GM23338 (cell line): ENCODE measurements at regions not wholly inside any gene's neighbourhood (a gene's known extent, or its start where the extent isn't known, plus 50 kb on each side); places are given as distances from the start of the nearest gene placed in this dataset.

ENCODE experiments used
- ATAC-seq: fragments of 200-7000 bp; cut with Tn5 transposase; 3 replicates; pipeline ENCODE4 v1.9.1; 2020
- DNase-seq: peaks from one replicate; pipeline ENCODE4 v3.0.0-alpha.2; 2015; ENCODE audit warnings: low spot score
- H2AFZ ChIP-seq: fragments of 200-600 bp; sonication (generic); 2 replicates; pipeline ENCODE4 v1.8.0; 2016; ENCODE audit warnings: antibody characterized with exemption, mild to moderate bottlenecking, moderate library complexity
- H3F3A ChIP-seq: fragments of 200-600 bp; sonication (generic); replicated peaks from 2 replicates; pipeline ENCODE4 v1.8.0; 2017; ENCODE audit warnings: antibody characterized with exemption, mixed run types, low read depth
- H3K27ac ChIP-seq: fragments of 200-600 bp; sonication (generic); 2 replicates; pipeline ENCODE4 v1.6.1; 2016; ENCODE audit warnings: low read depth
- H3K27me3 ChIP-seq: fragments of 200-600 bp; sonication (generic); 2 replicates; pipeline ENCODE4 v1.8.0; 2016; ENCODE audit warnings: mild to moderate bottlenecking, mixed run types, moderate library complexity; ENCODE audit not compliant: insufficient read depth
- H3K36me3 ChIP-seq: fragments of 200-600 bp; sonication (generic); 2 replicates; pipeline ENCODE4 v1.8.0; 2016; ENCODE audit warnings: mild to moderate bottlenecking; ENCODE audit not compliant: insufficient read depth
- H3K4me1 ChIP-seq: fragments of 200-600 bp; sonication (generic); 2 replicates; pipeline ENCODE4 v1.8.0; 2016; ENCODE audit warnings: mild to moderate bottlenecking, moderate library complexity; ENCODE audit not compliant: insufficient read depth
- H3K4me2 ChIP-seq: fragments of 200-600 bp; sonication (generic); 2 replicates; pipeline ENCODE4 v1.7.1; 2017; ENCODE audit warnings: mixed run types
- H3K4me3 ChIP-seq: fragments of 200-600 bp; sonication (generic); 2 replicates; pipeline ENCODE4 v1.6.1; 2016; ENCODE audit warnings: mixed run types
- H3K79me2 ChIP-seq: fragments of 200-600 bp; sonication (generic); replicated peaks from 2 replicates; pipeline ENCODE4 v1.8.0; 2017; ENCODE audit warnings: mild to moderate bottlenecking; ENCODE audit not compliant: insufficient read depth
- H3K9me2 ChIP-seq: fragments of 200-600 bp; sonication (generic); 2 replicates; pipeline ENCODE4 v1.8.0; 2017; ENCODE audit not compliant: insufficient read depth
- H4K20me1 ChIP-seq: fragments of 200-600 bp; sonication (generic); replicated peaks from 2 replicates; pipeline ENCODE4 v1.8.0; 2017; ENCODE audit warnings: mild to moderate bottlenecking; ENCODE audit not compliant: insufficient read depth
- H3K27ac Mint-ChIP-seq: 2 replicates; pipeline ENCODE4 v1.8.0; 2020; ENCODE audit warnings: inconsistent platforms, mild to moderate bottlenecking, moderate library complexity, mixed read lengths
- H3K27me3 Mint-ChIP-seq: 3 replicates; pipeline ENCODE4 v1.8.0; 2022; ENCODE audit warnings: low read depth, mild to moderate bottlenecking, moderate library complexity, mixed read lengths, inconsistent platforms; ENCODE audit not compliant: insufficient read depth, poor library complexity
- H3K36me3 Mint-ChIP-seq: 3 replicates; pipeline ENCODE4 v1.8.0; 2021; ENCODE audit warnings: low read depth, mild to moderate bottlenecking, inconsistent platforms, moderate library complexity, mixed read lengths
- H3K4me1 Mint-ChIP-seq: 3 replicates; pipeline ENCODE4 v1.8.0; 2020; ENCODE audit warnings: mild to moderate bottlenecking, inconsistent platforms, mixed read lengths
- H3K4me3 Mint-ChIP-seq: 3 replicates; pipeline ENCODE4 v1.8.0; 2021; ENCODE audit warnings: moderate library complexity, mild to moderate bottlenecking, inconsistent platforms, mixed read lengths
- H3K9me3 Mint-ChIP-seq: 3 replicates; pipeline ENCODE4 v1.8.0; 2020; ENCODE audit warnings: moderate library complexity, mild to moderate bottlenecking, inconsistent platforms, mixed read lengths
- CREB1 ChIP-seq: fragments of 250-450 bp; sonication (Bioruptor Pico); IDR thresholded peaks from 2 replicates; pipeline ENCODE4 v1.5.0; 2020; ENCODE audit warnings: low read depth, mild to moderate bottlenecking, moderate library complexity
- CTCF ChIP-seq, 2 experiments: fragments of 200-600 bp in 1 of 2; sonication (generic) in 1 of 2; conservative IDR thresholded peaks; 2 replicates each; pipeline versions ENCODE4 v1.5.1 to v1.6.1; 2016 to 2017; ENCODE audit warnings: antibody characterized with exemption in 2 of 2, low read depth in 2 of 2, mild to moderate bottlenecking in 2 of 2, moderate library complexity in 1 of 2
- ETS1 ChIP-seq: IDR thresholded peaks from 2 replicates; pipeline ENCODE4 v1.6.1; 2016; ENCODE audit warnings: antibody characterized with exemption
- JUNB ChIP-seq: IDR thresholded peaks from one replicate; pipeline ENCODE4 v1.6.1; 2016; ENCODE audit warnings: antibody characterized with exemption; ENCODE audit not compliant: unreplicated experiment
- NANOG ChIP-seq: IDR thresholded peaks from 2 replicates; pipeline ENCODE4 v1.6.1; 2016; ENCODE audit warnings: antibody characterized with exemption, borderline replicate concordance
- POLR2AphosphoS5 ChIP-seq: IDR thresholded peaks from 2 replicates; pipeline ENCODE4 v1.6.1; 2016; ENCODE audit warnings: antibody characterized with exemption, low read depth
- STAT1 ChIP-seq: IDR thresholded peaks from one replicate; pipeline ENCODE4 v1.6.1; 2016; ENCODE audit warnings: antibody characterized with exemption; ENCODE audit not compliant: unreplicated experiment
- ZNF114 ChIP-seq: fragments of 250-450 bp; sonication (Bioruptor Pico); IDR thresholded peaks from 2 replicates; pipeline ENCODE4 v1.5.0; 2020; ENCODE audit warnings: mild to moderate bottlenecking, moderate library complexity

DNA sequence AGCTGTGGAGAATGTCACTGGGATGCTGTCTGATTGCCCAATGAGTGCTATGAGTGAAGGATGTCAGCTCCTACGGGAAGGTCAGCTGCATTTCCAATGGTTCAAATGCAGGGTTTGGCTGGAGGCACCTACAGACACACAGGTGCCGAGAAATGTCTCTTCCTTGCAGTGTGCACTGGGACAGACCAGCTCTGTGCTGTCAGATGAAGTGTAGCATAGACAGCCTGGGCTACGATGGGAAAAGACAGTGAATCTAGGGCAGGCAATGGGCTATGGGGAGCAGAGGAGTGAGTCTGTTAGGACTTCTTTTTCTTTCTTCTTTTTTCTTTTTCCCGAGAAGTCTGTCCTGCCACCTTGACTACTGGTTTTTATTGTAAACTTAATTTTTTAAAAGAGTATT is 223.1 kb upstream of the EOMES start (continued):
- no peak for TF ChIP-seq CTCF (conservative IDR thresholded peaks at IDR 0.05; ENCODE audit: low read depth in 2 of 2)
- no peak for TF ChIP-seq ETS1
- TF ChIP-seq JUNB = no peak
- TF ChIP-seq NANOG = no peak
- TF ChIP-seq CREB1 (CRISPR knock-in tag) = no peak
- no peak for TF ChIP-seq POLR2AphosphoS5

DNA sequence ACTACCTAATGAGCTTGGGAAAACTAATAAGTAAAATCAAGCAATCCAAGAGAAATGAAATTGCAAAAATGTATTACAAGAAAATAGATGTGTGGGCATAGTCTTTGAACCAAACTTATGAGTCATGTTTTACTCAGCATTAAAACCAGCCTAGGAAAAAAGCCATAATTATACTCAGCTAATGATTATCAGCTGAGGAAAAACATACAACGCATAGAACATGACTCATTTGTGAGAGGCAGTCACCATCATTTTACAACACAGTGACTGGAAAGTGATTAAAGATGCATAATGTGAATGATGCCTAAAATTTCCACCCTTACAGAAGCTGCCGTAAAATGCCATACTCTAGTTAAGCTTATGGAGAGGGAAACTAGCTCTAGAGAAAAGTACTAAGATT is 238.0 kb upstream of the EOMES start:
- Histone ChIP-seq H3K4me3 (no peak overlapping the region), H2AFZ (no peak overlapping the region), H3K4me1 (no peaks in the 10 kb centered on the region), H3F3A (no peaks in the 10 kb centered on the region), H3K79me2 (no peaks in the 10 kb centered on the region), H4K20me1 (no peaks in the 10 kb centered on the region), H3K4me2 (no peak overlapping the region), H3K9me2 (no peaks in the 10 kb centered on the region), H3K27ac (no peak overlapping the region), H3K27me3 (no peaks in the 10 kb centered on the region), H3K36me3 (no peaks in the 10 kb centered on the region)
- ATAC-seq = no peak
- H3K36me3 Mint-ChIP-seq = no peaks in the 10 kb centered on the region; the same call in 2 of the 3 replicates
- H3K27me3 Mint-ChIP-seq = peaks cover 5% of the 10 kb centered on the region
- H3K9me3 Mint-ChIP-seq = no peaks in the 10 kb centered on the region
- TF ChIP-seq ETS1 = no peak
- TF ChIP-seq CTCF (conservative IDR thresholded peaks at IDR 0.05; ENCODE audit: low read depth in 2 of 2) = no peak
- H3K4me3 Mint-ChIP-seq = no peak overlapping the region
- no peak for DNase-seq
- no peaks in the 10 kb centered on the region for H3K4me1 Mint-ChIP-seq
- H3K27ac Mint-ChIP-seq = no peak overlapping the region

- no peak overlapping the region for H3K4me2 ChIP-seq
- Mint-ChIP-seq H3K4me3 (no peak overlapping the region), H3K9me3 (no peaks in the 10 kb centered on the region), H3K36me3 (no peaks in the 10 kb centered on the region; the same call in 2 of the 3 replicates), H3K27me3 (peaks cover 2% of the 10 kb centered on the region), H3K4me1 (no peaks in the 10 kb centered on the region), H3K27ac (no peak overlapping the region)
- H3K79me2 ChIP-seq = no peaks in the 10 kb centered on the region
- no peaks in the 10 kb centered on the region for H3K36me3 ChIP-seq
- ATAC-seq = no peak
- H2AFZ ChIP-seq = no peak overlapping the region
- no peaks in the 10 kb centered on the region for H3K9me2 ChIP-seq
- no peak overlapping the region for H3K4me3 ChIP-seq
- no peaks in the 10 kb centered on the region for H3F3A ChIP-seq
- H3K4me1 ChIP-seq = no peaks in the 10 kb centered on the region
- no peak overlapping the region for H3K27ac ChIP-seq
- DNase-seq = no peak
- no peaks in the 10 kb centered on the region for H4K20me1 ChIP-seq
- no peaks in the 10 kb centered on the region for H3K27me3 ChIP-seq
- no peak for TF ChIP-seq STAT1
- TF ChIP-seq CTCF (conservative IDR thresholded peaks at IDR 0.05; ENCODE audit: low read depth in 2 of 2) = no peak
- no peak for TF ChIP-seq ZNF114 (CRISPR knock-in tag)
- TF ChIP-seq CREB1 (CRISPR knock-in tag) = no peak
- no peak for TF ChIP-seq NANOG
Observed at GRCh38 chr3:27963519-27963918, 241.4 kb upstream of the EOMES start.
